ENCODE measurements at regions not wholly inside any gene's neighbourhood (a gene's known extent, or its start where the extent isn't known, plus 50 kb on each side); places are given as distances from the start of the nearest gene placed in this dataset.

GRCh38 chr5:74336297-74336696 lies 304.2 kb downstream of the ENC1 start:
- DNase-seq: no peak

GRCh38 chr5:74334762-74335384 lies 305.7 kb downstream of the ENC1 start:
- no peak for DNase-seq

GRCh38 chr5:74334062-74334761 lies 306.3 kb downstream of the ENC1 start:
- no peak for DNase-seq

GRCh38 chr5:74333430-74333829 lies 307.1 kb downstream of the ENC1 start:
- DNase-seq: no peak

- no peak for DNase-seq
These were observed 307.8 kb downstream of the ENC1 start for GRCh38 chr5:74332682-74333081.

- no peak for DNase-seq
These were observed 308.5 kb downstream of the ENC1 start for GRCh38 chr5:74332006-74332405.

GRCh38 chr5:74328221-74328630 lies 312.3 kb downstream of the ENC1 start:
- DNase-seq: no peak

GRCh38 chr5:74327339-74327685 lies 313.2 kb downstream of the ENC1 start:
- no peak for DNase-seq

- DNase-seq: peak; percentile 22
These were observed 313.8 kb downstream of the ENC1 start for GRCh38 chr5:74326571-74327338.

- no peak for DNase-seq
These were observed 314.7 kb downstream of the ENC1 start for GRCh38 chr5:74325866-74326265.

- no peak for DNase-seq
These were observed 316.0 kb downstream of the ENC1 start for GRCh38 chr5:74324556-74324955.

- no peak for DNase-seq
These were observed 317.6 kb downstream of the ENC1 start for GRCh38 chr5:74322944-74323343.

- no peak for DNase-seq
These were observed 318.3 kb downstream of the ENC1 start for GRCh38 chr5:74322191-74322590.

GRCh38 chr5:74321326-74321725 lies 319.2 kb downstream of the ENC1 start:
- no peak for DNase-seq

- DNase-seq: no peak
These were observed 320.0 kb downstream of the ENC1 start for GRCh38 chr5:74320526-74320925.

- DNase-seq: no peak
These were observed 321.5 kb downstream of the ENC1 start for GRCh38 chr5:74319076-74319475.

- DNase-seq: peak; percentile 43
These were observed 324.4 kb downstream of the ENC1 start for GRCh38 chr5:74316064-74316603.

- no peak for DNase-seq
These were observed 325.6 kb downstream of the ENC1 start for GRCh38 chr5:74314906-74315305.

- no peak for DNase-seq
These were observed 326.6 kb downstream of the ENC1 start for GRCh38 chr5:74313896-74314295.

GRCh38 chr5:74312746-74313145 lies 327.8 kb downstream of the ENC1 start:
- no peak for DNase-seq

GRCh38 chr5:74311961-74312360 lies 328.6 kb downstream of the ENC1 start:
- no peak for DNase-seq

GRCh38 chr5:74310997-74311930 lies 329.3 kb downstream of the ENC1 start:
- DNase-seq: no peak

GRCh38 chr5:74310386-74310785 lies 330.1 kb downstream of the ENC1 start:
- DNase-seq: no peak
